Uterus (tissue), 2 donors: ENCODE measurements at regions not wholly inside any gene's neighbourhood (a gene's known extent, or its start where the extent isn't known, plus 50 kb on each side); places are given as distances from the start of the nearest gene placed in this dataset.

Experiments used
- POLR2A ChIP-seq, 2 donors: fragments of 450-650 bp; IDR thresholded peaks; one replicate each; pipeline ENCODE4 v1.6.1; 2016; ENCODE audit warnings: antibody characterized with exemption in 2 of 2, mild to moderate bottlenecking in 1 of 2, moderate library complexity in 1 of 2
- TF ChIP-seq, protein P1 (sequence below), 4 experiments: fragments of 200-600 bp in 2 of 4; fragments of 450-650 bp in 2 of 4; sonication (generic) in 2 of 4; IDR thresholded peaks; one replicate each; pipeline ENCODE4 v1.5.1; 2016 to 2019; ENCODE audit warnings: antibody characterized with exemption in 4 of 4, mild to moderate bottlenecking in 2 of 4, moderate library complexity in 1 of 4

DNA sequence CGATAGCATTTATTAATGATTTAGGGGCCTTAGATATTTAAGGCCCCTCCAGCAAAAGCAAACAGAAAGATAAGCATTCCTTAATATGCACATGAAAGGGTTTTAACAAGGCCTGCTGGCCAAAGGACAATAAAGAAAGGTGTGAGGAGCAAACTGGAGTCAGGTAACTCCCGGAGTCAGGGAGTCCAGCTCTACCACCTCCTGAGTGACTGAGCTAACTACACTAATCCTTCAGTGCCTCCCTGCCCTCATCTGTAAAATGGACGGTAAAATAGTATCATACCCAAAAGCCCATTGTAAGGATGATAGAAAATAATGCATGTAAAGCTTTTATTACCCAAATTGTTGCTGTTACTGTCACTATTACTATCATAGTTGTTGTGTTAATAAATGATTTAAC is 161.7 kb downstream of the SIPA1L2 start:
- TF ChIP-seq, protein P1, sequence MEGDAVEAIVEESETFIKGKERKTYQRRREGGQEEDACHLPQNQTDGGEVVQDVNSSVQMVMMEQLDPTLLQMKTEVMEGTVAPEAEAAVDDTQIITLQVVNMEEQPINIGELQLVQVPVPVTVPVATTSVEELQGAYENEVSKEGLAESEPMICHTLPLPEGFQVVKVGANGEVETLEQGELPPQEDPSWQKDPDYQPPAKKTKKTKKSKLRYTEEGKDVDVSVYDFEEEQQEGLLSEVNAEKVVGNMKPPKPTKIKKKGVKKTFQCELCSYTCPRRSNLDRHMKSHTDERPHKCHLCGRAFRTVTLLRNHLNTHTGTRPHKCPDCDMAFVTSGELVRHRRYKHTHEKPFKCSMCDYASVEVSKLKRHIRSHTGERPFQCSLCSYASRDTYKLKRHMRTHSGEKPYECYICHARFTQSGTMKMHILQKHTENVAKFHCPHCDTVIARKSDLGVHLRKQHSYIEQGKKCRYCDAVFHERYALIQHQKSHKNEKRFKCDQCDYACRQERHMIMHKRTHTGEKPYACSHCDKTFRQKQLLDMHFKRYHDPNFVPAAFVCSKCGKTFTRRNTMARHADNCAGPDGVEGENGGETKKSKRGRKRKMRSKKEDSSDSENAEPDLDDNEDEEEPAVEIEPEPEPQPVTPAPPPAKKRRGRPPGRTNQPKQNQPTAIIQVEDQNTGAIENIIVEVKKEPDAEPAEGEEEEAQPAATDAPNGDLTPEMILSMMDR (IDR thresholded peaks at IDR 0.05) = no peak
- no peak for TF ChIP-seq POLR2A (IDR thresholded peaks at IDR 0.05)
